ENCODE measurements at regions not wholly inside any gene's neighbourhood (a gene's known extent, or its start where the extent isn't known, plus 50 kb on each side); places are given as distances from the start of the nearest gene placed in this dataset.

GRCh38 chr14:63781686-63782085, 53.8 kb upstream of the SGPP1 start:
- DNase-seq (ENCODE audit: low spot score), result no peak

DNA sequence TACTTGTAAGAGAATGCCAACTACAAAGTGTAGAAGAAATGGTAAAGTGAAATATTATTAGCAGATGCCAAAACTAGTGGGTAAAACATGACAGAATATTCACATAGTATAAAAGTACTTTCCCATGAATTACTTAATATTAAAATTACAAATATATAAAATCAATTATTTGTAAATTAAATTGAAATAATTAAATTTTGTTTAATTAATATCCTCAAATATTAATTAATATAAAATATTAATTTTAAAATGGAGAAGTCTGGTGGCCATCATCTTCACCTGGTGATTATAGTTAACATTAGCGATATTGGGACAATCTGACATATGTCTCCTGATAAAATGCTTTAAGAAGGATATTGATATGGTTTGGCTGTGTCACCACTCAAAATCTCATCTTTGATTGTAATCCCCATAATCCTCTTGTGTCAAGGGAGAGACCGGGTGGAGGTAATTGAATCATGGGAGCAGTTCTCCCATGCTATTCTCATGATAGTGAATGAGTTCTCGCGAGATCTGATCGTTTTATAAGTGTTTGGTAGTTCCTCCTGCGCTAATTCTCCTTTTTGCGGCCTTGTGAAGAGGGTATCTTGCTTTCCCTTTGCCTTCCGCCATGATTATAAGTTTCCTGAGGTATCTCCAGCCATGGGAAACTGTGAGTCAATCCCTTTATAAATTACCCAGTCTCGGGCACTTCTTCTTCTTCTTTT, 55.0 kb upstream of the SGPP1 start:
- DNase-seq (ENCODE audit: low spot score), result no peak

- peak; percentile 4 for DNase-seq (ENCODE audit: low spot score)
These were observed 60.4 kb upstream of the SGPP1 start for GRCh38 chr14:63788011-63788933.

- DNase-seq (ENCODE audit: low spot score), result no peak
These were observed 59.4 kb upstream of the SYNE2 start for GRCh38 chr14:63793376-63793775.

- DNase-seq (ENCODE audit: low spot score), result no peak
These were observed 57.3 kb upstream of the SYNE2 start for GRCh38 chr14:63795532-63795931.

GRCh38 chr14:63800083-63800482, 52.7 kb upstream of the SYNE2 start:
- DNase-seq (ENCODE audit: low spot score), result no peak

GRCh38 chr14:63800651-63801375, 52.0 kb upstream of the SYNE2 start:
- DNase-seq (ENCODE audit: low spot score), result no peak
